ENCODE measurements at regions not wholly inside any gene's neighbourhood (a gene's known extent, or its start where the extent isn't known, plus 50 kb on each side); places are given as distances from the start of the nearest gene placed in this dataset.
"Not testable (repeated sequence)": the region's sequence is repeated elsewhere in the genome, so short reads cannot be mapped to it uniquely, and the experiment has no call there.

DNA sequence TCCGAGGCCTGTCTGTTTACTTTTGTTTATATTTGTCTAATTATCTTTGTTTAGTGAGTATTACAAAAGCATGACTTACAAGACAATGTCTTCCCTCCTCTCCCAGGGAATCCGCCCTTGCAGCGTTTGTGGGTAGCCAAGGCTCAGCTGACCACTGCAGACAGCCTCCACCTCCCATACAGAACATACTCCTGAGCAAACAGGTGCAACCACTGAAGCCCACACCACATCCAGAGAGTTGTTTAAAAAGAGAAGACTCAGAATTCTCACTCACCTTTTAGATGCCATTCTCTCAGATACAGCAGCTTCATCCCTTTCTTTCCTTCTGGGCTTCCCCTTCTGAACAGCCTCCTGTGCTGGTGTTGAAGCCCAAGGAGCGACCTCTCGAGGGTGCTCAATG lies 103.5 kb upstream of the TMPRSS2 start:
- TF ChIP-seq, protein P1, sequence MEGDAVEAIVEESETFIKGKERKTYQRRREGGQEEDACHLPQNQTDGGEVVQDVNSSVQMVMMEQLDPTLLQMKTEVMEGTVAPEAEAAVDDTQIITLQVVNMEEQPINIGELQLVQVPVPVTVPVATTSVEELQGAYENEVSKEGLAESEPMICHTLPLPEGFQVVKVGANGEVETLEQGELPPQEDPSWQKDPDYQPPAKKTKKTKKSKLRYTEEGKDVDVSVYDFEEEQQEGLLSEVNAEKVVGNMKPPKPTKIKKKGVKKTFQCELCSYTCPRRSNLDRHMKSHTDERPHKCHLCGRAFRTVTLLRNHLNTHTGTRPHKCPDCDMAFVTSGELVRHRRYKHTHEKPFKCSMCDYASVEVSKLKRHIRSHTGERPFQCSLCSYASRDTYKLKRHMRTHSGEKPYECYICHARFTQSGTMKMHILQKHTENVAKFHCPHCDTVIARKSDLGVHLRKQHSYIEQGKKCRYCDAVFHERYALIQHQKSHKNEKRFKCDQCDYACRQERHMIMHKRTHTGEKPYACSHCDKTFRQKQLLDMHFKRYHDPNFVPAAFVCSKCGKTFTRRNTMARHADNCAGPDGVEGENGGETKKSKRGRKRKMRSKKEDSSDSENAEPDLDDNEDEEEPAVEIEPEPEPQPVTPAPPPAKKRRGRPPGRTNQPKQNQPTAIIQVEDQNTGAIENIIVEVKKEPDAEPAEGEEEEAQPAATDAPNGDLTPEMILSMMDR (IDR thresholded peaks at IDR 0.05; ENCODE audit: low read depth, low read length) = no peak
- no peak overlapping the region for H3K4me3 ChIP-seq (ENCODE audit: low read depth, low read length)
- DNase-seq (ENCODE audit: low read depth, low spot score) = no peak
- in situ Hi-C loops (cut with HindIII; ENCODE audit: low sequenced_read_pairs) = no loop called here

DNA sequence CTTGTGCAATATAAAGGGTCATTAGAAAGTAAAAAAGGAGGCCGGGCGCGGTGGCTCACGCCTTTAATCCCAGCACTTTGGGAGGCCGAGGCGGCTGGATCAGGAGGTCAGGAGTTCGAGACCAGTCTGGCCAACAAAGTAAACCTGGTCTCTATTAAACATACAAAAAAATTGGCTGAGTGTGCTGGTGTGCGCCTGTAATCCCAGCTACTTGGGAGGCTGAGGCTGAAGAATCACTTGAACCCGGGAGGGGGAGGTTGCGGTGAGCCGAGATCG lies 102.8 kb upstream of the TMPRSS2 start:
- H3K4me3 ChIP-seq (ENCODE audit: low read depth, low read length); DNase-seq (ENCODE audit: low read depth, low spot score); in situ Hi-C loops (cut with HindIII; ENCODE audit: low sequenced_read_pairs): not testable (repeated sequence)

DNA sequence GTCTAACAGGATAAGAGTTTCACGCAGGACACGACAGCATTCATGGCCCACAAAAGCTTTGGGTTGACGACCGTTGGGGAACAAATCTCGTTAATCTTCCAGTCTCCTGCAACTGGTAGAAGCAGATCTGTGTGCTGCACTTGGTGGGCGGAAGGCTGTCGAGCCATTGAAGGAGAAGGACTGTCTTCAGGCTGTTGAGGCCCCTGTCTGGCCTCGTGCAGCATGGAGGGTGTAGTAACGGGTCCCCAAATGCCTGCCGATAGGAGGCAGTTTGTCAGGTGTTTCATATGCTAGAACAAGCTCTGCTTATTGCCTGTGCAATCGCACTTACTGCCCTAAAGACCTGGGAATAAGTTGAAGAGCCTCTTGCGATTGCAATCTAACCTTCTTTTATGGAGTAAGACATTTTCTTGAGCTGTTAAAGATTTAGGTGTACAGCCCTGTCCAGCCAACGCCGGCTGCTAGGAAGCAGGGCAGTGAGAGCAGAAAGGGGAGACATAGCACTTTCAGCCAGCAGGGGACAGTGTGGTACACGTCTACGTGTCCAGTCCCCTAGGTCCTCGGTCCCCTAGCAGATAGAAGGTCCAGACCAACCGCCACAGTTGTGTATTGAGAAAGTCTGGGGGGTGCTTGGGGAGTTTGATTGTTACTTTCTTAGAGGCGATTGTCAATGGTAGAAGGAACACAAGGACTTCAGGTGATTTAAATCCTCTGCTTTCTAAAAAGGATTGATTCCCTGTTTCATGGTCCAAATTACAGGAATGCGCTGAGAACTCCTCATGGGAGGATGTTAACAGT lies 102.3 kb upstream of the TMPRSS2 start:
- no peak overlapping the region for H3K4me3 ChIP-seq (ENCODE audit: low read depth, low read length)
- DNase-seq (ENCODE audit: low read depth, low spot score) = peak; percentile 56
- in situ Hi-C loops (cut with HindIII; ENCODE audit: low sequenced_read_pairs) = no loop called here
- TF ChIP-seq, protein P1 (IDR thresholded peaks at IDR 0.05; ENCODE audit: low read depth, low read length) = peak; percentile 97

DNA sequence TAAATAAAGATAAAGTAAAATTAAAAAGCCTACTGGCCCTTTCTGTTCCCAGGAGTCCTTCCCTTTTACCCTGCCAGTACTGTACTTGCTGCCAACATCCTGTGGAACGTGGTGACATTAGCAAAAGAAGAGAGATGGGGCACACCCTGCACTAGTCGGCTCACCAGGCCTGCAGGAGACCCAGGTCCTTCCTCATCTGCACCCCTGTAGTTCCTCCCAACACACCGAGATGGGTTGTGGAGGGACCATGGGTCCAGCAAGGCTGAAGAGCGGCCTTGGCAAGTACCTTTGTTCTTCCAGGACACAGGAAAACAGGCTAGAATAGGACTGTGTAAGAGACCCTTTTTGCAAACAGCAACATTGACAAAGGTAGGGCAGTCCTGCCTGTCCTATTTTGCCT lies 98.7 kb upstream of the TMPRSS2 start:
- in situ Hi-C loops (cut with HindIII; ENCODE audit: low sequenced_read_pairs) = no loop called here
- H3K4me3 ChIP-seq (ENCODE audit: low read depth, low read length) = no peak overlapping the region
- DNase-seq (ENCODE audit: low read depth, low spot score) = no peak
- TF ChIP-seq, protein P1 (IDR thresholded peaks at IDR 0.05; ENCODE audit: low read depth, low read length) = no peak

DNA sequence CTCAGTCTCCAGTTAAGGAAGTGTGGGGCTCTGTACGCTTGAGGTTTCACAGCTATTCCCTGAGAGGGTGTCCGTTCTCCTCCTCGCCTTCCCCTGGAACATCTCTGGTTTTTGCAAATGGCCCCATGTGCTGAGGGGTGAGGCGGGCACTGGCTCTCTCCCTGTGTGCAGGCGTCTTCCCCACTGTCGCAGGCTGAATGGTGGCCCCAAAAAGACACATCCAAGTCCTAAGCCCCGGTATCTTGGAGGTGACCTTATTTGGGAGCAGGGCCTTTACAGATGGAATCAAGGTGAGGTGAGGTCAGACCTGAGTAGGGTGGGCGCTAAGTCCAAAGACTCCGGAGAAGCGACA lies 98.0 kb upstream of the TMPRSS2 start:
- in situ Hi-C loops (cut with HindIII; ENCODE audit: low sequenced_read_pairs) = no loop called here
- TF ChIP-seq, protein P1 (IDR thresholded peaks at IDR 0.05; ENCODE audit: low read depth, low read length) = no peak

DNA sequence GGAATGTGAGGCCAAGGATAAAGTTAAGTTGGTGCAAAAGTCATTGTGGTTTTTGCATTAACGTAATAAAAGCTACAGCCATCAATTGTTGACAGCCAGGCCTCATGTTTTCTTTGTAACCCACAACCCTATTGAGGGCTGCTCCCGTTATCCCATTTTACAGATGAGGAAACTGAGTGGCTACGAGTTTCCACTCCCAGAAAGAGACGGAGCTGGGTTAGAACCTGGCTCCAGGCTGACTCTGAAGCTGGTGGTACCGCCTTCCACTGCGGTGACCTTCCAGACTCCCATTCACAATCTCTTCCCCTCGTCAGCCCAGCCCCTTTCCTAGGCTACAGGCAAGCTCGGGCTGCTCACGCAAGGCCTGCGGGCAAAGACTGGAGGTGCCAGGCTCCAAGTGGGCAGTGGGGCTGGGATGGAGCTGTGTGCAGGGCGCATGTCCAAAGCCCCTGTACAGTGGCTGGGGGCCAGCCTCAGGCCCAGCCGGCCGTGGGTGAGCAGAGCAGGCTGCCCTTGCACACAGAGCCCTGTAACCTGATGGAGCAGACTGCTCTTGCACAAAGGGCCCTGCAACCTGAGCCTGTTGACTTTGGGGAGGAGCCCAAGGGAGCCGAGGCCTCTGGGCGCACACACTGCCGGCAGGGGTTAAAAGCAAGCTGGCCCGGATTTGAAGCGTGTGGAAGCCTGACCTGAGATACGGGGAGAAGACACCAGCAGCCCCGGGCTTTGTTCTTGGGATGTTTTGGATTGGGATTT lies 97.4 kb upstream of the TMPRSS2 start:
- in situ Hi-C loops (cut with HindIII; ENCODE audit: low sequenced_read_pairs) = no loop called here
- no peak for DNase-seq (ENCODE audit: low read depth, low spot score)
- TF ChIP-seq, protein P1 (IDR thresholded peaks at IDR 0.05; ENCODE audit: low read depth, low read length) = no peak
- H3K4me3 ChIP-seq (ENCODE audit: low read depth, low read length) = no peak overlapping the region

More for the DNA sequence above, 98.0 kb upstream of the TMPRSS2 start:
- H3K4me3 ChIP-seq (ENCODE audit: low read depth, low read length) = no peak overlapping the region
- DNase-seq (ENCODE audit: low read depth, low spot score) = no peak

DNA sequence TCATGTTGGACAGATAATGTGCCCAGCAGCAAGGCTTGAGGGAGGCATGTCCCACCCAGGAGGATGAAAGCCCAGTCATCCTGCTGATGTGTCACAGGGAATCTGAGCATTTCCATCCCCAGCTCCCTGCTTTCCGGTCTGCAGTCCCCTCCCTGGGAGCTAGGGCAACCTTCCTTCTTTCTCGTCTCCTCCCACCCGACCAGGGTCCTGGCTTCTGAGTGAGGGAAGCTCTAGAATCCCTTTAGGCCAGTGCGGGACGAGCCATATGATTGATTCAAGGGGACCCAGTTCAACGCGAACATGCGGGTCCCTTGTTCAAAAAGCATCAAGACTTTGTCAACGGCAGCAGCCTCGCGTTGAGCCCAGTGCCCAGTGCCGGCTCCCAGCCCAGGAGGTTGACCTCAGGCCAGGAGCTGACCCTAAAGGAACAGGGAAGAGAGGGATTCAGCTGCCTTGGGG lies 96.7 kb upstream of the TMPRSS2 start:
- TF ChIP-seq, protein P1 (IDR thresholded peaks at IDR 0.05; ENCODE audit: low read depth, low read length) = no peak
- DNase-seq (ENCODE audit: low read depth, low spot score) = no peak
- in situ Hi-C loops (cut with HindIII; ENCODE audit: low sequenced_read_pairs) = no loop called here
- no peak overlapping the region for H3K4me3 ChIP-seq (ENCODE audit: low read depth, low read length)
